ENCODE measurements at regions not wholly inside any gene's neighbourhood (a gene's known extent, or its start where the extent isn't known, plus 50 kb on each side); places are given as distances from the start of the nearest gene placed in this dataset.

DNA sequence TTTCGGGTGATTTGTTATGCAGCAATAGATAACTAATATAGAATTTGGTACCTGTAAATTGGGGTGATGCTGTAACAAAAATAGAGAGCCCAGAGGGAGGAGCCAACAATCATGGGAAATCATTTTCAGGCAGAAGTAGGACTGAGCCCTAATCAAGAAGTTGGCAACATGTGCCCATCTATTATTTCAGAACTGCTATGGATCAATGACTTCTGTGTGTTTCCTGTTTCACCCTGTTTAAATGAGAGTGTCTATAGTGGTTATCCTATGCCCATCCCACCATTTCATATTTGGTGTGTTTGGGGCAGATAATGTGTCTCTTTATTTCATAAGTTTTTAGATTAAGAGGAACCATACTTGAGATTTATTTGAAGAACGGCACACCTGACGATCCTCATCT lies 330.8 kb upstream of the CITED2 start:
- TF ChIP-seq, protein P1, sequence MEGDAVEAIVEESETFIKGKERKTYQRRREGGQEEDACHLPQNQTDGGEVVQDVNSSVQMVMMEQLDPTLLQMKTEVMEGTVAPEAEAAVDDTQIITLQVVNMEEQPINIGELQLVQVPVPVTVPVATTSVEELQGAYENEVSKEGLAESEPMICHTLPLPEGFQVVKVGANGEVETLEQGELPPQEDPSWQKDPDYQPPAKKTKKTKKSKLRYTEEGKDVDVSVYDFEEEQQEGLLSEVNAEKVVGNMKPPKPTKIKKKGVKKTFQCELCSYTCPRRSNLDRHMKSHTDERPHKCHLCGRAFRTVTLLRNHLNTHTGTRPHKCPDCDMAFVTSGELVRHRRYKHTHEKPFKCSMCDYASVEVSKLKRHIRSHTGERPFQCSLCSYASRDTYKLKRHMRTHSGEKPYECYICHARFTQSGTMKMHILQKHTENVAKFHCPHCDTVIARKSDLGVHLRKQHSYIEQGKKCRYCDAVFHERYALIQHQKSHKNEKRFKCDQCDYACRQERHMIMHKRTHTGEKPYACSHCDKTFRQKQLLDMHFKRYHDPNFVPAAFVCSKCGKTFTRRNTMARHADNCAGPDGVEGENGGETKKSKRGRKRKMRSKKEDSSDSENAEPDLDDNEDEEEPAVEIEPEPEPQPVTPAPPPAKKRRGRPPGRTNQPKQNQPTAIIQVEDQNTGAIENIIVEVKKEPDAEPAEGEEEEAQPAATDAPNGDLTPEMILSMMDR (conservative IDR thresholded peaks at IDR 0.05; ENCODE audit: low read depth, low read length): no peak
- no peak for TF ChIP-seq EZH2 (IDR thresholded peaks at IDR 0.05; ENCODE audit: borderline replicate concordance, low read depth, low read length, poor library complexity, severe bottlenecking)

Data from A673 (cell line).